H9 (cell line): ENCODE measurements at regions not wholly inside any gene's neighbourhood (a gene's known extent, or its start where the extent isn't known, plus 50 kb on each side); places are given as distances from the start of the nearest gene placed in this dataset.

Experiments used
- DNase-seq: peaks from one replicate; pipeline ENCODE4 v3.0.0-alpha.2; 2017
- H2AFZ ChIP-seq: one replicate; pipeline ENCODE4 v1.6.1; 2013; ENCODE audit warnings: mild to moderate bottlenecking, low read length, control low read depth, moderate library complexity
- H2AK5ac ChIP-seq: 2 replicates; pipeline ENCODE4 v1.6.1; 2013; ENCODE audit warnings: low read length, control low read depth, mixed read lengths; ENCODE audit not compliant: insufficient read length
- H2BK120ac ChIP-seq: one replicate; pipeline ENCODE4 v1.6.1; 2013; ENCODE audit warnings: low read depth, mild to moderate bottlenecking, low read length, control low read depth, inconsistent platforms; ENCODE audit not compliant: poor library complexity, severe bottlenecking
- H2BK12ac ChIP-seq: 2 replicates; pipeline ENCODE4 v1.6.1; 2013; ENCODE audit warnings: low read length, control low read depth, mixed read lengths, low read depth; ENCODE audit not compliant: insufficient read length
- H2BK15ac ChIP-seq: 2 replicates; pipeline ENCODE4 v1.6.1; 2013; ENCODE audit warnings: low read depth, low read length, control low read depth
- H2BK20ac ChIP-seq: one replicate; pipeline ENCODE4 v1.6.1; 2013; ENCODE audit warnings: low read depth, mild to moderate bottlenecking, low read length, control low read depth, inconsistent platforms; ENCODE audit not compliant: poor library complexity, severe bottlenecking
- H2BK5ac ChIP-seq: 2 replicates; pipeline ENCODE4 v1.6.1; 2013; ENCODE audit warnings: low read length, control low read depth, mixed read lengths; ENCODE audit not compliant: insufficient read length
- H3K14ac ChIP-seq: 2 replicates; pipeline ENCODE4 v1.6.1; 2013; ENCODE audit warnings: low read length, control low read depth; ENCODE audit not compliant: insufficient read depth
- H3K18ac ChIP-seq: 2 replicates; pipeline ENCODE4 v1.6.1; 2013; ENCODE audit warnings: low read depth, mild to moderate bottlenecking, mixed read lengths, low read length, control low read depth; ENCODE audit not compliant: insufficient read length
- H3K23ac ChIP-seq: 2 replicates; pipeline ENCODE4 v1.6.1; 2013; ENCODE audit warnings: low read length, control low read depth, mixed read lengths, low read depth; ENCODE audit not compliant: insufficient read length
- H3K23me2 ChIP-seq: 2 replicates; pipeline ENCODE4 v1.6.1; 2013; ENCODE audit warnings: low read depth, mild to moderate bottlenecking, mixed read lengths, low read length, control low read depth; ENCODE audit not compliant: insufficient read length, poor library complexity, severe bottlenecking
- H3K27ac ChIP-seq: 2 replicates; pipeline ENCODE4 v1.5.1; 2013; ENCODE audit warnings: low read length, control low read depth, mixed read lengths, low read depth; ENCODE audit not compliant: insufficient read length
- H3K27me3 ChIP-seq: 2 replicates; pipeline ENCODE4 v1.6.1; 2013; ENCODE audit warnings: low read length, control low read depth, inconsistent platforms; ENCODE audit not compliant: insufficient read depth
- H3K4ac ChIP-seq: 2 replicates; pipeline ENCODE4 v1.6.1; 2013; ENCODE audit warnings: low read depth, mild to moderate bottlenecking, control low read depth, inconsistent platforms, low read length, moderate library complexity
- H3K4me1 ChIP-seq: 2 replicates; pipeline ENCODE4 v1.6.1; 2013; ENCODE audit warnings: low read length, control low read depth, inconsistent platforms; ENCODE audit not compliant: insufficient read depth
- H3K4me2 ChIP-seq: 2 replicates; pipeline ENCODE4 v1.6.1; 2013; ENCODE audit warnings: low read length, control low read depth, mixed read lengths; ENCODE audit not compliant: insufficient read length, insufficient read depth
- H3K56ac ChIP-seq: 2 replicates; pipeline ENCODE4 v1.6.1; 2013; ENCODE audit warnings: low read depth, mild to moderate bottlenecking, mixed read lengths, low read length, control low read depth; ENCODE audit not compliant: insufficient read length
- H3K79me1 ChIP-seq: 2 replicates; pipeline ENCODE4 v1.6.1; 2013; ENCODE audit warnings: low read depth, mild to moderate bottlenecking, moderate library complexity, low read length, control low read depth, inconsistent platforms; ENCODE audit not compliant: insufficient read depth, poor library complexity, severe bottlenecking
- H3K79me2 ChIP-seq: 2 replicates; pipeline ENCODE4 v1.6.1; 2013; ENCODE audit warnings: low read length, control low read depth, inconsistent platforms; ENCODE audit not compliant: insufficient read depth
- H3K9ac ChIP-seq: 2 replicates; pipeline ENCODE4 v1.6.1; 2013; ENCODE audit warnings: low read length, control low read depth, mixed read lengths; ENCODE audit not compliant: insufficient read length; ENCODE audit errors: extremely low read depth
- H3K9me3 ChIP-seq: one replicate; pipeline ENCODE4 v1.6.1; 2013; ENCODE audit warnings: low read depth, low read length, inconsistent platforms; ENCODE audit not compliant: control insufficient read depth
- H3T11ph ChIP-seq: one replicate; pipeline ENCODE4 v1.6.1; 2013; ENCODE audit warnings: mild to moderate bottlenecking, low read length, control low read depth, inconsistent platforms
- H4K20me1 ChIP-seq: one replicate; pipeline ENCODE4 v1.6.1; 2013; ENCODE audit not compliant: control insufficient read depth, insufficient read length, insufficient read depth
- H4K5ac ChIP-seq: 2 replicates; pipeline ENCODE4 v1.6.1; 2013; ENCODE audit warnings: low read depth, mild to moderate bottlenecking, mixed read lengths, low read length, control low read depth; ENCODE audit not compliant: insufficient read length
- H4K8ac ChIP-seq: replicated peaks from 2 replicates; pipeline ENCODE4 v1.6.1; 2013; ENCODE audit warnings: low read length, control low read depth, mixed read lengths, low read depth; ENCODE audit not compliant: insufficient read length
- H4K91ac ChIP-seq: 2 replicates; pipeline ENCODE4 v1.6.1; 2013; ENCODE audit warnings: low read depth, mild to moderate bottlenecking, moderate library complexity, mixed read lengths, low read length, control low read depth; ENCODE audit not compliant: insufficient read length
- H3K27ac Mint-ChIP-seq, 3 experiments: 2 replicates in 2 of 3; 3 replicates in 1 of 3; pipeline ENCODE4 v1.8.0; 2020 to 2021; ENCODE audit warnings: mixed read lengths in 3 of 3, mild to moderate bottlenecking in 1 of 3, moderate library complexity in 1 of 3
- H3K27me3 Mint-ChIP-seq: 2 replicates; pipeline ENCODE4 v1.8.0; 2021; ENCODE audit warnings: low read depth, mild to moderate bottlenecking, moderate library complexity, mixed read lengths
- H3K36me3 Mint-ChIP-seq, 3 experiments: 2 replicates in 2 of 3; 3 replicates in 1 of 3; pipeline ENCODE4 v1.8.0; 2020 to 2021; ENCODE audit warnings: low read depth in 3 of 3, mixed read lengths in 3 of 3; ENCODE audit not compliant: insufficient read depth in 1 of 3
- H3K4me1 Mint-ChIP-seq, 2 experiments: 2 replicates each; pipeline ENCODE4 v1.8.0; 2020; ENCODE audit warnings: mixed read lengths in 2 of 2
- H3K4me3 Mint-ChIP-seq, 2 experiments: 2 replicates in 1 of 2; 3 replicates in 1 of 2; pipeline ENCODE4 v1.8.0; 2020 to 2021; ENCODE audit warnings: mild to moderate bottlenecking in 2 of 2, mixed read lengths in 2 of 2, moderate library complexity in 1 of 2
- H3K9me3 Mint-ChIP-seq, 2 experiments: 2 replicates in 1 of 2; 3 replicates in 1 of 2; pipeline ENCODE4 v1.8.0; 2020; ENCODE audit warnings: mild to moderate bottlenecking in 2 of 2, mixed read lengths in 2 of 2, moderate library complexity in 1 of 2
- WGBS: extraction: QIAGEN DNeasy Blood & Tissue Kit; methylation state at CpG from one replicate; pipeline ENCODE4 v1.1.7; 2013; ENCODE audit warnings: missing lambda C conversion rate, low lambda C conversion rate, mixed read lengths; ENCODE audit not compliant: insufficient read length; ENCODE audit errors: extremely low coverage; 5-methylcytosine and 5-hydroxymethylcytosine counted together
- TF ChIP-seq, protein P1 (sequence below): fragments of 200-600 bp; sonication (generic); conservative IDR thresholded peaks from 3 replicates; pipeline ENCODE4 v1.8.0; 2021; ENCODE audit warnings: antibody characterized with exemption, mild to moderate bottlenecking

DNA sequence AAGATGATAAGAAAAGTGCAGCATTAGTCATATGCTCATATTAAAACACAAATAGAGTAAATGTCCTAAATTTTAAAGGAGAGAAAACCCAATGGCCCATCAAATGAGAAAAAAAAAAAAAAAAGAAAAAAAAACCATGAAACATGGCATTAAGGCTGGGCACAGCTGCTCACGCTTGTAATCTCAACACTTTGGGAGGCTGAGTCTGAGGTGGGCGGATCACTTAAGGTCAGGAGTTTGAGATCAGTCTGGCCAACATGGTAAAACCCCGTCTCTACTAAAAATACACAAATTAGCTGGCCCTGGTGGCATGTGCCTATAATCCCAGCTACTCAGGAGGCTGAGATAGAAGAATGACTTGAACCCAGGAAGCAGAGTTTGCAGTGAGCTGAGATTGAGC is 515.5 kb upstream of the ANO3 start:
- no peak overlapping the region for H3K27ac ChIP-seq
- no peaks in the 10 kb centered on the region for H3K23me2 ChIP-seq
- Mint-ChIP-seq H3K4me1 (no peaks in the 10 kb centered on the region), H3K4me3 (no peak overlapping the region), H3K36me3 (no peaks in the 10 kb centered on the region), H3K27me3 (no peaks in the 10 kb centered on the region), H3K9me3 (peaks cover 0 to under 1% of the 10 kb centered on the region in 2 experiments; a peak in 2 of 5 replicates), H3K27ac (no peak overlapping the region)
- no peak overlapping the region for H2BK12ac ChIP-seq
- no peaks in the 10 kb centered on the region for H3K79me1 ChIP-seq
- H4K20me1 ChIP-seq, result no peaks in the 10 kb centered on the region
- DNase-seq, result no peak
- no CpG with 5 or more reads among the region's 3 CpGs for WGBS
- H3K4me2 ChIP-seq, result no peak overlapping the region
- no peak overlapping the region for H4K5ac ChIP-seq
- H4K91ac ChIP-seq, result no peak overlapping the region
- H2BK120ac ChIP-seq, result no peak overlapping the region
- no peak overlapping the region for H4K8ac ChIP-seq
- H2AFZ ChIP-seq, result no peak overlapping the region
- no peaks in the 10 kb centered on the region for H3K9me3 ChIP-seq
- H3K4me1 ChIP-seq, result no peaks in the 10 kb centered on the region
- no peak overlapping the region for H2BK15ac ChIP-seq
- H2AK5ac ChIP-seq, result no peak overlapping the region
- no peak overlapping the region for H3K14ac ChIP-seq
- H2BK20ac ChIP-seq, result no peak overlapping the region
- no peak overlapping the region for H3K4ac ChIP-seq
- H3K23ac ChIP-seq, result no peak overlapping the region
- TF ChIP-seq, protein P1, sequence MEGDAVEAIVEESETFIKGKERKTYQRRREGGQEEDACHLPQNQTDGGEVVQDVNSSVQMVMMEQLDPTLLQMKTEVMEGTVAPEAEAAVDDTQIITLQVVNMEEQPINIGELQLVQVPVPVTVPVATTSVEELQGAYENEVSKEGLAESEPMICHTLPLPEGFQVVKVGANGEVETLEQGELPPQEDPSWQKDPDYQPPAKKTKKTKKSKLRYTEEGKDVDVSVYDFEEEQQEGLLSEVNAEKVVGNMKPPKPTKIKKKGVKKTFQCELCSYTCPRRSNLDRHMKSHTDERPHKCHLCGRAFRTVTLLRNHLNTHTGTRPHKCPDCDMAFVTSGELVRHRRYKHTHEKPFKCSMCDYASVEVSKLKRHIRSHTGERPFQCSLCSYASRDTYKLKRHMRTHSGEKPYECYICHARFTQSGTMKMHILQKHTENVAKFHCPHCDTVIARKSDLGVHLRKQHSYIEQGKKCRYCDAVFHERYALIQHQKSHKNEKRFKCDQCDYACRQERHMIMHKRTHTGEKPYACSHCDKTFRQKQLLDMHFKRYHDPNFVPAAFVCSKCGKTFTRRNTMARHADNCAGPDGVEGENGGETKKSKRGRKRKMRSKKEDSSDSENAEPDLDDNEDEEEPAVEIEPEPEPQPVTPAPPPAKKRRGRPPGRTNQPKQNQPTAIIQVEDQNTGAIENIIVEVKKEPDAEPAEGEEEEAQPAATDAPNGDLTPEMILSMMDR, result no peak
- H2BK5ac ChIP-seq, result no peak overlapping the region
- no peak overlapping the region for H3K9ac ChIP-seq
- no peaks in the 10 kb centered on the region for H3K27me3 ChIP-seq
- H3K18ac ChIP-seq, result no peak overlapping the region
- no peak overlapping the region for H3K56ac ChIP-seq
- no peak overlapping the region for H3T11ph ChIP-seq
- H3K79me2 ChIP-seq, result no peaks in the 10 kb centered on the region
